ENCODE measurements at regions not wholly inside any gene's neighbourhood (a gene's known extent, or its start where the extent isn't known, plus 50 kb on each side); places are given as distances from the start of the nearest gene placed in this dataset.
A peak's percentile ranks its signal among the peaks of the same experiment; 100 is the strongest.

DNA sequence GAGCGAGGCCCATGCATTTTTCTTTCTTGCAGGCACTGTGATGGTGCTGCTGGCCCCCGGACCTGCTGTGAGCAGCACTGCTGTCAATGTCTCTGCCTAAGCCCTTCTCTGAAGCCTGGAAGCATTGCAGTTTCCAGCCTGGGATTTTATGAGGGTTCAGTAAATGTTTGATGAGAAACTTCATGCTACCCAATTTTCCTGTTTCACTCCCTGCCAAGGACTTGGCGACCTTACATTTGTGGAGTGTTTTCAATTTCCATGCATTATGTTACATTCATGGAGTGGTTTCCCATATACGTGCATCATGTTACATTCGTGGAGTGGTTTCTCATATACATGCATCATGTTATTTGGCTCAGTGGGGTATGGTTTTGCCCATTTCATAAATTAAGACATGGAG is 90.7 kb upstream of the PTCH1 start:
- DNase-seq, result no peak
- TF ChIP-seq POLR2A (IDR thresholded peaks at IDR 0.05), result no peak
- no peak for TF ChIP-seq POLR2AphosphoS5 (IDR thresholded peaks at IDR 0.05)
- no peak for TF ChIP-seq EP300 (IDR thresholded peaks at IDR 0.05)
- TF ChIP-seq, protein P1, sequence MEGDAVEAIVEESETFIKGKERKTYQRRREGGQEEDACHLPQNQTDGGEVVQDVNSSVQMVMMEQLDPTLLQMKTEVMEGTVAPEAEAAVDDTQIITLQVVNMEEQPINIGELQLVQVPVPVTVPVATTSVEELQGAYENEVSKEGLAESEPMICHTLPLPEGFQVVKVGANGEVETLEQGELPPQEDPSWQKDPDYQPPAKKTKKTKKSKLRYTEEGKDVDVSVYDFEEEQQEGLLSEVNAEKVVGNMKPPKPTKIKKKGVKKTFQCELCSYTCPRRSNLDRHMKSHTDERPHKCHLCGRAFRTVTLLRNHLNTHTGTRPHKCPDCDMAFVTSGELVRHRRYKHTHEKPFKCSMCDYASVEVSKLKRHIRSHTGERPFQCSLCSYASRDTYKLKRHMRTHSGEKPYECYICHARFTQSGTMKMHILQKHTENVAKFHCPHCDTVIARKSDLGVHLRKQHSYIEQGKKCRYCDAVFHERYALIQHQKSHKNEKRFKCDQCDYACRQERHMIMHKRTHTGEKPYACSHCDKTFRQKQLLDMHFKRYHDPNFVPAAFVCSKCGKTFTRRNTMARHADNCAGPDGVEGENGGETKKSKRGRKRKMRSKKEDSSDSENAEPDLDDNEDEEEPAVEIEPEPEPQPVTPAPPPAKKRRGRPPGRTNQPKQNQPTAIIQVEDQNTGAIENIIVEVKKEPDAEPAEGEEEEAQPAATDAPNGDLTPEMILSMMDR (IDR thresholded peaks at IDR 0.05), result no peak
- Histone ChIP-seq H3K4me3 (no peak overlapping the region), H3K27me3 (no peaks in the 10 kb centered on the region), H3K36me3 (no peaks in the 10 kb centered on the region), H3K9me3 (no peaks in the 10 kb centered on the region), H3K4me1 (no peaks in the 10 kb centered on the region), H3K27ac (no peak overlapping the region)
- intact Hi-C loops (cut with DNase I; ENCODE audit: low total_unique reads), result no loop called here
- 82 to 98% (median 91%) methylated on average over 5 of the region's 5 CpGs for WGBS, 5 donors

DNA sequence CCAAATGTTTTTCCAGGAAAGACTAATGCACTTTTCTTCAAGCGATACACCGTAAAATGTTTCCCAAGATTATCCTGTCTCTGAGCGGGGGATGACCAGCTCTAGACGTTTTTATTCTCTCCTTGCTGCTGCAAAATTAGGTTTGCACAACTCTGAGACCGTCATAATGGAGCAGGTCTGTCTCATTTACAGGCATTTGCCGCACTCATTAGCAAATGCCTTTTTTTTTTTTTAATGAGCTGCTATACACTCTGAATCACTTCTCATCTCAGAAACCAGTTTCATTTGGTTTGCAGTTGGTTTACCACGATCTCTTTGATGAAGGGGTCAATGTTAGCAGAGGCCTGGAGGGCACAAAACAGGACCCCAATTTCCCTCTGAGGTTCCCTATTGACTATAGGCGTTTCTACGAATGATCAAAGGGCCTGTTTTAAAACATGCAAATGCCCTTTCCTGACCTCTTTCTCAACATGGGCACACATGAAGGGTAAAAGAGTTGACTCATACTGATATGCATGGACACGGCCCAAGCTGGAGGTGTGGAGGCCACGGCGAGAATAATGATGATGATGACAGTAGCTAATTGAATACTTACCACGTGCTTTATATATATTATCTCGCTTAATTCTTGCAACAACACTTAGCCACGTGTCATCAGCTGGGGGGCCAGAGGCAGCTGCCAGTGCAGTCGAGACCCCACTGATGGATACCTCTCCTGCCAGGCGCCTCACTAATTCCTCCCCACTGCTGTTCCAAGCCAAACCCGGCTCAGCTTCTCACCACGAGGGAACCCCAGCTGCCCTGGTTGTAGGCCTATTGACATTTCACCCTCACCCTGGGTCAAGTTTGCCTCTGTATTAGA is 89.9 kb upstream of the PTCH1 start:
- no peaks in the 10 kb centered on the region for H3K36me3 ChIP-seq
- H3K27ac ChIP-seq, result no peak overlapping the region
- DNase-seq, result no peak
- TF ChIP-seq, protein P1 (IDR thresholded peaks at IDR 0.05), result no peak
- TF ChIP-seq POLR2A (IDR thresholded peaks at IDR 0.05), result no peak
- TF ChIP-seq EP300 (IDR thresholded peaks at IDR 0.05), result no peak
- no peak for TF ChIP-seq POLR2AphosphoS5 (IDR thresholded peaks at IDR 0.05)
- WGBS, 5 donors, result 73 to 81% (median 81%) methylated on average over 19 of the region's 19 CpGs
- no peaks in the 10 kb centered on the region for H3K27me3 ChIP-seq
- no peaks in the 10 kb centered on the region for H3K4me1 ChIP-seq
- intact Hi-C loops (cut with DNase I; ENCODE audit: low total_unique reads), result no loop called here
- H3K4me3 ChIP-seq, result no peak overlapping the region
- no peaks in the 10 kb centered on the region for H3K9me3 ChIP-seq

DNA sequence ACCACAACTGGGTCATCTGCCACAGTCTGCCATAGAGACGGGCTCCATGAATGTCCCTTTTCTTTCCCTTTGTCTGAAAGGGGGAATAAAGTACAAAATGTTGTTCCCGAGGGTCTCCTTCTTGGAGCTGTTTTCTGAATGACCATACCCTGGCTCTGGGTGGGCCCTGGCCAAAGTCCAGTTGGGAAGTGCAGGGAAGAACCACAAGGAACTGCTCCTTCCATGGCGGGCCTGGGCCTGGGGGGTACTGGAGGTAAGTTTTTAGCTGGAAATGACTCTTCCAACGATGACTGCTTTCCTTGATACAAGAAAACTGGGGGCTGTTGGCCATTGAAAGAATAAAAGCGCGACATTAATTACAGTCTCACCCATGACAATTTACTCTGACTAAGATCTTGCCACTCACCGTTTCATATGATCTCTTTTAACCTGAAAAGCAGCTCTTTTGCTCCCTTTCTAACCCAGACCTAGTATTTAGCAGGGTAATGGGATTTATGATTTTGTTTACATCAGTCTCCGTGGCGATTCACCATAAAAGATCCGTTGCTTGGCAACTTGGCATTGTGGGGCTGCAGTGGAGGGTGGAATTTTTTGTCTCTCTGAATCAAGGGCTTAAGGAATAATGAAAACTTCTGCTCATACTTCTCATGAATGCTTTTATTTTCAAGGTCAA is 89.2 kb upstream of the PTCH1 start:
- H3K4me3 ChIP-seq, result no peak overlapping the region
- no peak overlapping the region for H3K27ac ChIP-seq
- 77 to 88% (median 80%) methylated on average over 10 of the region's 10 CpGs for WGBS, 5 donors
- no peaks in the 10 kb centered on the region for H3K36me3 ChIP-seq
- H3K9me3 ChIP-seq, result no peaks in the 10 kb centered on the region
- no peak for TF ChIP-seq POLR2AphosphoS5 (IDR thresholded peaks at IDR 0.05)
- intact Hi-C loops (cut with DNase I; ENCODE audit: low total_unique reads), result no loop called here
- no peaks in the 10 kb centered on the region for H3K27me3 ChIP-seq
- peak in 1 of 2 donors; percentile 71 for DNase-seq
- H3K4me1 ChIP-seq, result no peaks in the 10 kb centered on the region

DNA sequence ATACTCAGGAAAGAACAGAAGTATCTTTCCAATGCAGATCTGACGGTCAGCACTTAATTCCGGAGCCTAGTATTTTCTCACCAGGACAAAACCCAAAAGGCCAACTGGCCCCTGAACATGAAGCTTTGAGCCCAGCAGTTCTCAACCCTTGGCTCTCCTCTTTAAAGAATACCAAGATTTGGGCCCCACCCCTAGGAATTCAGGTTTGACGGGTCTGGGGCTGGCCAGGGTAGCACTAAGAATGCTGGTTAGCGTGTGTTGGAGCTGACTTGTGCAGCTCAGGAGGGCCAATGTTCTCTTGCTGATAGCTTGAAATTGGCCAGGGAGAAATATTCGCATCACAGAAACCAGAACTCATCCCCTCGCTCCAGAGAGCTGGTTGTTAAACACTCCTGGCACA is 88.3 kb upstream of the PTCH1 start:
- no peak overlapping the region for H3K27ac ChIP-seq
- no peaks in the 10 kb centered on the region for H3K4me1 ChIP-seq
- intact Hi-C loops (cut with DNase I; ENCODE audit: low total_unique reads), result no loop called here
- whole genome bisulfite sequencing, 5 donors, result 63 to 81% (median 65%) methylated on average over 6 of the region's 6 CpGs
- DNase-seq, result no peak
- no peak overlapping the region for H3K4me3 ChIP-seq
- no peaks in the 10 kb centered on the region for H3K36me3 ChIP-seq
- H3K27me3 ChIP-seq, result no peaks in the 10 kb centered on the region
- TF ChIP-seq, protein P1 (IDR thresholded peaks at IDR 0.05), result no peak
- TF ChIP-seq POLR2AphosphoS5 (IDR thresholded peaks at IDR 0.05), result no peak
- no peak for TF ChIP-seq EP300 (IDR thresholded peaks at IDR 0.05)
- TF ChIP-seq POLR2A (IDR thresholded peaks at IDR 0.05), result no peak
- H3K9me3 ChIP-seq, result no peaks in the 10 kb centered on the region

DNA sequence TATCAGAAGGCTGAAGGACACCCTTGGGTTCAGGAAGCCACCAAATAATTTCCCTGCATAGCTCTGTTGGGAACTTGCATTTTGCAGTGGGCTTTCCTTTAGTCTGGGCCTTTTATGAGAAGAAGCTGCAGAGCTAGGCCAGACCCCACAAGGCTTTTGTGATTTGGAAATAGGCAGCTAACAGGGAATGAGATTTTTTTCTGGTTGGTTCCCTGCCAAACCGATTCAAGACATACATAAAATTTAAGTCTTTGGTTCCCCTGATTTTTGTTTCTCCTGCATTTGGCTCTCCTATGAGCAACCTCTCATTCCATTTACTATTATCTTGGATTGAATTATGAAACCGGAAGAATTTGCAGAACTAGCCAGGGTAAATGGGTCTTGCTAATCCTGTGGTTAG is 81.5 kb upstream of the PTCH1 start:
- intact Hi-C loops (cut with DNase I; ENCODE audit: low total_unique reads), result no loop called here

More for the DNA sequence above, 81.5 kb upstream of the PTCH1 start:
- Histone ChIP-seq H3K27ac (no peak overlapping the region), H3K27me3 (no peaks in the 10 kb centered on the region), H3K36me3 (no peaks in the 10 kb centered on the region), H3K9me3 (no peaks in the 10 kb centered on the region), H3K4me1 (no peaks in the 10 kb centered on the region), H3K4me3 (no peak overlapping the region)
- WGBS, 5 donors, result 69 to 89% (median 72%) methylated on average over 2 of the region's 2 CpGs
- DNase-seq, result no peak
- TF ChIP-seq POLR2A (IDR thresholded peaks at IDR 0.05) (no peak), EP300 (IDR thresholded peaks at IDR 0.05) (no peak), POLR2AphosphoS5 (IDR thresholded peaks at IDR 0.05) (no peak)
- TF ChIP-seq, protein P1 (IDR thresholded peaks at IDR 0.05), result no peak
